ENCODE measurements at regions not wholly inside any gene's neighbourhood (a gene's known extent, or its start where the extent isn't known, plus 50 kb on each side); places are given as distances from the start of the nearest gene placed in this dataset.

DNA sequence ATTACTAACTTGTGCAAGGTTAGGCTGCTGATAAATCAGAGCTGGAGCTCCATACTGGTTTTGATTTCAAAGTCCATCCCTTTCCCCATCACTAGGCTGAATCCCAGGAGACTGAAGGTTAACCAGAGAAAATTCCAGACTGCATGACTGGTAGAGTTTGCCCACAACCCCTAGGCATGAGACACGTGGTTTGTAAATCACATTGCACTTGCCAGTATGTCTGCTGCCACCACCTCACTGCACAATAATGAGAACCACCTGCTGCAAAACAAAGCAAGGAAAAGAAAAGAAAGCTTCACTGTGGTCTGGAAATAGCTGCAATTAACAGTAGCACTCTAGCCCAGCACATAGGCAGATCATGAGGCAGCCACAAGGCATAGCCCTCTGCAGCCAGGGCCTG is 67.6 kb upstream of the NTM start:
- H3K4me3 ChIP-seq (ENCODE audit: low read depth, low read length) = no peak overlapping the region
- Mint-ChIP-seq H3K27ac (ENCODE audit: unreplicated experiment) (no peak overlapping the region), H3K36me3 (ENCODE audit: insufficient read depth, unreplicated experiment) (no peaks in the 10 kb centered on the region), H3K27me3 (ENCODE audit: insufficient read depth, unreplicated experiment) (peaks cover 21% of the 10 kb centered on the region), H3K4me3 (ENCODE audit: unreplicated experiment) (no peak overlapping the region), H3K4me1 (ENCODE audit: low read depth, unreplicated experiment) (no peaks in the 10 kb centered on the region), H3K9me3 (ENCODE audit: unreplicated experiment) (no peaks in the 10 kb centered on the region)
- H3K36me3 ChIP-seq (ENCODE audit: control insufficient read depth, insufficient read depth, low read length) = no peaks in the 10 kb centered on the region
- no peaks in the 10 kb centered on the region for H3K9me3 ChIP-seq
- no peaks in the 10 kb centered on the region for H3K27me3 ChIP-seq (replicated peaks; ENCODE audit: control insufficient read depth, insufficient read depth, low read length)
- POLR2A ChIA-PET = no interaction called here
- intact Hi-C loops (cut with micrococcal nuclease; ENCODE audit: unreplicated experiment) = no loop called here
- no peak for DNase-seq
- CTCF ChIA-PET = no interaction called here
- no peaks in the 10 kb centered on the region for H3K4me1 ChIP-seq
- no peak for TF ChIP-seq CTCF (IDR thresholded peaks at IDR 0.05; ENCODE audit: insufficient read depth in 1 of 2, low read depth in 1 of 2, low read length in 1 of 2, severe bottlenecking in 1 of 2, unreplicated experiment in 1 of 2)
- BruUV-seq (replicated peaks) = no TSS peak

GRCh38 chr11:131303611-131304119 is 66.8 kb upstream of the NTM start:
- Mint-ChIP-seq H3K9me3 (ENCODE audit: unreplicated experiment) (no peaks in the 10 kb centered on the region), H3K4me1 (ENCODE audit: low read depth, unreplicated experiment) (no peaks in the 10 kb centered on the region), H3K36me3 (ENCODE audit: insufficient read depth, unreplicated experiment) (no peaks in the 10 kb centered on the region), H3K27ac (ENCODE audit: unreplicated experiment) (no peak overlapping the region), H3K27me3 (ENCODE audit: insufficient read depth, unreplicated experiment) (peaks cover 17% of the 10 kb centered on the region), H3K4me3 (ENCODE audit: unreplicated experiment) (no peak overlapping the region)
- ChIA-PET CTCF (no interaction called here), POLR2A (no interaction called here)
- DNase-seq = no peak
- Histone ChIP-seq H3K27me3 (replicated peaks; ENCODE audit: control insufficient read depth, insufficient read depth, low read length) (no peaks in the 10 kb centered on the region), H3K9me3 (no peaks in the 10 kb centered on the region), H3K4me1 (no peaks in the 10 kb centered on the region), H3K36me3 (ENCODE audit: control insufficient read depth, insufficient read depth, low read length) (no peaks in the 10 kb centered on the region), H3K4me3 (ENCODE audit: low read depth, low read length) (no peak overlapping the region)
- intact Hi-C loops (cut with micrococcal nuclease; ENCODE audit: unreplicated experiment) = no loop called here
- no peak for TF ChIP-seq CTCF (IDR thresholded peaks at IDR 0.05; ENCODE audit: insufficient read depth in 1 of 2, low read depth in 1 of 2, low read length in 1 of 2, severe bottlenecking in 1 of 2, unreplicated experiment in 1 of 2)
- BruUV-seq (replicated peaks) = no TSS peak

- H3K27me3 ChIP-seq (replicated peaks; ENCODE audit: control insufficient read depth, insufficient read depth, low read length) = no peaks in the 10 kb centered on the region
- BruUV-seq (replicated peaks) = no TSS peak
- Mint-ChIP-seq H3K27me3 (ENCODE audit: insufficient read depth, unreplicated experiment) (peaks cover 12% of the 10 kb centered on the region), H3K27ac (ENCODE audit: unreplicated experiment) (no peak overlapping the region), H3K4me1 (ENCODE audit: low read depth, unreplicated experiment) (no peaks in the 10 kb centered on the region), H3K4me3 (ENCODE audit: unreplicated experiment) (no peak overlapping the region), H3K9me3 (ENCODE audit: unreplicated experiment) (no peaks in the 10 kb centered on the region), H3K36me3 (ENCODE audit: insufficient read depth, unreplicated experiment) (no peaks in the 10 kb centered on the region)
- intact Hi-C loops (cut with micrococcal nuclease; ENCODE audit: unreplicated experiment) = no loop called here
- TF ChIP-seq CTCF (IDR thresholded peaks at IDR 0.05; ENCODE audit: insufficient read depth in 1 of 2, low read depth in 1 of 2, low read length in 1 of 2, severe bottlenecking in 1 of 2, unreplicated experiment in 1 of 2) = no peak
- no peaks in the 10 kb centered on the region for H3K36me3 ChIP-seq (ENCODE audit: control insufficient read depth, insufficient read depth, low read length)
- no peak for DNase-seq
- no peaks in the 10 kb centered on the region for H3K9me3 ChIP-seq
- POLR2A ChIA-PET = no interaction called here
- CTCF ChIA-PET = interaction anchor here (0.6 to 1.2 kb wide), 2 partner anchors 240 to 381 kb away, joined by 3 read pairs; no protein-coding TSS in a partner anchor
- no peak overlapping the region for H3K4me3 ChIP-seq (ENCODE audit: low read depth, low read length)
- no peaks in the 10 kb centered on the region for H3K4me1 ChIP-seq
These were observed 65.4 kb upstream of the NTM start for GRCh38 chr11:131305005-131305404.
